Gastroesophageal sphincter (tissue), 4 donors: ENCODE measurements at regions not wholly inside any gene's neighbourhood (a gene's known extent, or its start where the extent isn't known, plus 50 kb on each side); places are given as distances from the start of the nearest gene placed in this dataset.

Experiments used
- ATAC-seq: fragments of 150-250 bp; one replicate; pipeline ENCODE4 v1.9.1; 2016; ENCODE audit warnings: mild to moderate bottlenecking, moderate library complexity
- H3K27ac ChIP-seq, 4 donors: fragments of 200-600 bp; sonication (generic) in 3 of 4; 1 replicate in 3 of 4; 2 replicates in 1 of 4; pipeline ENCODE4 v1.5.1; 2016 to 2019
- H3K27me3 ChIP-seq: fragments of 200-600 bp; sonication (generic); one replicate; pipeline ENCODE4 v1.5.1; 2019
- H3K36me3 ChIP-seq, 2 donors: fragments of 200-600 bp; sonication (generic); one replicate each; pipeline ENCODE4 v1.5.1; 2019; ENCODE audit warnings: control low read depth in 1 of 2
- H3K4me1 ChIP-seq, 3 donors: fragments of 200-600 bp; sonication (generic); 1 replicate in 2 of 3; 2 replicates in 1 of 3; pipeline ENCODE4 v1.5.1; 2016 to 2019; ENCODE audit warnings: control low read depth in 2 of 3
- H3K4me3 ChIP-seq, 2 donors: fragments of 200-600 bp; sonication (generic); one replicate each; pipeline ENCODE4 v1.5.1; 2019; ENCODE audit warnings: mild to moderate bottlenecking in 1 of 2, moderate library complexity in 1 of 2
- H3K9me3 ChIP-seq, 3 donors: fragments of 200-600 bp; sonication (generic); one replicate each; pipeline ENCODE4 v1.5.1; 2017 to 2019; ENCODE audit warnings: control low read depth in 2 of 3
- CTCF ChIP-seq, 4 experiments: fragments of 200-600 bp in 2 of 4; fragments of 450-650 bp in 2 of 4; sonication (generic) in 1 of 4; IDR thresholded peaks; one replicate each; pipeline ENCODE4 v1.5.1; 2017 to 2019; ENCODE audit warnings: antibody characterized with exemption in 4 of 4, mild to moderate bottlenecking in 2 of 4, moderate library complexity in 2 of 4
- EP300 ChIP-seq: sonication (generic); formaldehyde crosslinking; IDR thresholded peaks from one replicate; pipeline ENCODE4 v1.6.1; 2017; ENCODE audit warnings: antibody characterized with exemption, mild to moderate bottlenecking
- POLR2A ChIP-seq, 2 donors: fragments of 450-650 bp; IDR thresholded peaks; one replicate each; pipeline ENCODE4 v1.6.1; 2017; ENCODE audit warnings: antibody characterized with exemption in 2 of 2, mild to moderate bottlenecking in 2 of 2, moderate library complexity in 1 of 2
- POLR2AphosphoS5 ChIP-seq: sonication (generic); formaldehyde crosslinking; IDR thresholded peaks from one replicate; pipeline ENCODE4 v1.6.1; 2017; ENCODE audit warnings: antibody characterized with exemption
- WGBS, 2 donors: methylation state at CpG; one replicate each; pipeline ENCODE4 v1.1.5; 2018; ENCODE audit warnings: low coverage in 1 of 2; 5-methylcytosine and 5-hydroxymethylcytosine counted together

- 70 to 71% methylated on average over 15 to 20 of the region's 28 CpGs for WGBS, 2 donors
- no peak for ATAC-seq
- peaks cover 39% of the 10 kb centered on the region for H3K27me3 ChIP-seq
- H3K27ac ChIP-seq = no peak overlapping the region
- H3K9me3 ChIP-seq = no peaks in the 10 kb centered on the region
- no peak overlapping the region for H3K4me3 ChIP-seq
- TF ChIP-seq EP300 (no peak), POLR2A (IDR thresholded peaks at IDR 0.05) (no peak), CTCF (IDR thresholded peaks at IDR 0.05) (no peak), POLR2AphosphoS5 (no peak)
- H3K4me1 ChIP-seq = no peaks in the 10 kb centered on the region
- no peaks in the 10 kb centered on the region for H3K36me3 ChIP-seq
Observed at GRCh38 chr5:2206293-2207108, 323.8 kb upstream of the IRX4 start.

- Histone ChIP-seq H3K27ac (no peak overlapping the region), H3K36me3 (no peaks in the 10 kb centered on the region), H3K27me3 (peaks cover 39% of the 10 kb centered on the region), H3K4me1 (no peaks in the 10 kb centered on the region), H3K9me3 (no peaks in the 10 kb centered on the region), H3K4me3 (no peak overlapping the region)
- no peak for ATAC-seq
- WGBS, 2 donors = 90 to 91% methylated on average over 21 to 29 of the region's 34 CpGs
- no peak for TF ChIP-seq EP300
Observed at GRCh38 chr5:2205596-2206226, 323.0 kb upstream of the IRX4 start.

GRCh38 chr5:2205185-2205585, 322.5 kb upstream of the IRX4 start:
- no peak overlapping the region for H3K4me3 ChIP-seq
- no peak overlapping the region for H3K27ac ChIP-seq
- no peaks in the 10 kb centered on the region for H3K36me3 ChIP-seq
- peaks cover 41% of the 10 kb centered on the region for H3K27me3 ChIP-seq
- H3K4me1 ChIP-seq = no peaks in the 10 kb centered on the region
- WGBS, 2 donors = 70 to 100% methylated on average over 1 to 4 of the region's 14 CpGs
- TF ChIP-seq POLR2A (IDR thresholded peaks at IDR 0.05) (no peak), CTCF (IDR thresholded peaks at IDR 0.05) (no peak), POLR2AphosphoS5 (no peak), EP300 (no peak)
- ATAC-seq = no peak
- H3K9me3 ChIP-seq = no peaks in the 10 kb centered on the region

- H3K9me3 ChIP-seq = no peaks in the 10 kb centered on the region
- H3K27ac ChIP-seq = no peak overlapping the region
- TF ChIP-seq POLR2A (IDR thresholded peaks at IDR 0.05) (no peak), CTCF (IDR thresholded peaks at IDR 0.05) (no peak), EP300 (no peak), POLR2AphosphoS5 (no peak)
- H3K4me3 ChIP-seq = no peak overlapping the region
- WGBS, 2 donors = 82 to 90% methylated on average over 2 to 10 of the region's 21 CpGs
- peaks cover 41% of the 10 kb centered on the region for H3K27me3 ChIP-seq
- H3K4me1 ChIP-seq = no peaks in the 10 kb centered on the region
- ATAC-seq = no peak
- no peaks in the 10 kb centered on the region for H3K36me3 ChIP-seq
Observed at GRCh38 chr5:2204366-2205184, 321.9 kb upstream of the IRX4 start.

GRCh38 chr5:2203774-2204173, 321.0 kb upstream of the IRX4 start:
- Histone ChIP-seq H3K4me1 (no peaks in the 10 kb centered on the region), H3K4me3 (no peak overlapping the region), H3K36me3 (no peaks in the 10 kb centered on the region), H3K27ac (no peak overlapping the region), H3K9me3 (no peaks in the 10 kb centered on the region), H3K27me3 (peaks cover 38% of the 10 kb centered on the region)
- 51 to 69% methylated on average over 3 of the region's 3 CpGs for WGBS, 2 donors
- TF ChIP-seq EP300 (no peak), POLR2A (IDR thresholded peaks at IDR 0.05) (no peak), CTCF (IDR thresholded peaks at IDR 0.05) (no peak), POLR2AphosphoS5 (no peak)
- ATAC-seq = no peak
